GM21717 (cell line): ENCODE measurements at regions not wholly inside any gene's neighbourhood (a gene's known extent, or its start where the extent isn't known, plus 50 kb on each side); places are given as distances from the start of the nearest gene placed in this dataset.
"Not testable (repeated sequence)": the region's sequence is repeated elsewhere in the genome, so short reads cannot be mapped to it uniquely, and the experiment has no call there.

Source experiments
- ATAC-seq: cut with Tn5 transposase; IDR thresholded peaks from one replicate; pipeline ENCODE4 v1.9.1; 2021; ENCODE audit warnings: mild to moderate bottlenecking, moderate library complexity; ENCODE audit not compliant: unreplicated experiment

DNA sequence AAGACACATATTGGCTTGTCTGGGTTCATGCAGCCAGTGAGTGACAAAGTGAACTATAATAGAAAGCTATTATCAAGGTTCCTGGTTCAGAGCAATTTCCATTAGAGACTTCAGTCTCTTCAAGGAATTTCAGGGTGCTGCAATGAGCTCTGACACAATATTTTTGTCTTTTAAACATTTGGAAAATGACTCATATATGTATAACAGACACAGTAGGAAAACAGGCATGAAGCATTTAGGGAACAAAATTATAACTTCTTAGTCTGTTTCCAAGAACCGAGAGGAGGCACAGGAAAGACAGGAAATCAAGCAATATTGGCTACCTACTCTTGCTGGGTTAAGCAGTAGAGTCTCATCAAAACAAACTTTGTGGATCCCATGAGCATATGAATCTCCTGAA, 170.4 kb downstream of the PTPRC start:
- ATAC-seq: no peak

DNA sequence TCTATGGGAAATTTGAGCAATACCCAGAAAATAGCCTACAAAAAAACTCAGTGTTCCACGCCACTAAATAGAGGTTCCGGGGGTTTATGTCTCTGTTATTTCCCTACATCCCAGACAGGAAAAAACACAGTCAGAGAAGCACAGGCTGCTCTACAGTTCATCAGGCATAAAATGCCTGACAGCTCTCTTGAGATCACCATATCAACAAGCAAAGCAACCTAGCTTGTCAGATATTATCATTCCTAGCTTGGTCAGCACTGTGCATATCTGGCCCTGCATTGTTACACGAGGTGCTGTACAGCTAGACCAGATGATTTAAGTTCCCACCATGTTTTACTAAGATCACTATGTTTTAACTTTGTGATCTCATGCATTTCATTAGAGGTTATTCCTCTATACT, 172.6 kb downstream of the PTPRC start:
- no peak for ATAC-seq

DNA sequence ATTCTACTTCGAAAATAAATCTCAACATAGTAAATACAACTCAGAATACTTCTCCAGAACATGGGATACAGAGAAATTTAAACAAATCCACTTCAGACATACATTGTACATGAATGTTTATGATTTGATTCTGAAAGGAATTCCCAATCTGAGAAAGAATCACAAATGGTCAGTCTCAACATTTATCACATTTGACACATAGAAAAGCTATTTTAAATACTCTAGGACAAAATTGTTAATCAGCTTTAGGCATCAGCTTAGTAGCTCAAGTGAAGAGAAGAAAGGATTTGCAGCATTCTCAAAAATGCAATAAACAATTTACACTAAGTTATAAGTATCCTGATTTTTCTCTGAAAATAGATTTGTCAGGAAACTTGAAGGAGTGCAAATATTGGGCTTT, 184.8 kb downstream of the PTPRC start:
- no peak for ATAC-seq

DNA sequence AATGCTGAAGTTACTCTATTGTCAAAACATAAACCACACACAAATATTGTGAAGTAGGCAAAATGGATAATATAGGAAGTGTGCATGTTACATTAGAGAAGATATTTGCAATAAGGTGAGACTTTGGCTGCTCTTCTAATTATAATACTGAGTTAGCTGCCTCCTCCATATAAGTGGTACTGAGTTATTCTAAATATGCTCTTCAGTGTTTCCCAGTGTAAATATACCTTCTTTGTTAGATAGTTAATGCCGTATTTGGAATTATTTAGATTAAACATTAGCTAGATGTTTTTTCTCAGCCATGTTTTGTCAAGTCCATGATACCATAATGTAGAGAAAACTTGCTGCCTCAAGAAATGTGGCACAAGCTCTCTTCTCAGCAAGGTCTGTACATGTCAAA, 186.4 kb downstream of the PTPRC start:
- no peak for ATAC-seq

DNA sequence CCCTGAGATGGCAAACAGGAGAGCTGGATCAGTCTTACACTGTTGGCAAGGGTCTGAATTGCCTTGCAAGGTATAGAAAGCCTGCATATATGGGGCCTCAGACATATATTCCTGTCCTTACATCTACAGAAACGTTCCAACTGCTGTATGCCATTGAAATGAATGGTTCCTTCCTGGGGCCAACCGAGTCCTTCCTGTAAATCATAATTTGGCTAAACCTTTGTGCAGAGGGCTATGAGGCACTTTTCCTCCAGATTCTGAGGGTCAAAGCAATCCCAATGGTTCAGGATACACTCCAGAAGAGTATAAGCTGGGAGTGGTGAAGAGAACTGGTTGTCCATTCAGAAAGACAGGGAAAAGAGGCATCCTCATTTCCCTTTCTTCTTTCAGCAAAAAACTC, 190.5 kb downstream of the PTPRC start:
- no peak for ATAC-seq

DNA sequence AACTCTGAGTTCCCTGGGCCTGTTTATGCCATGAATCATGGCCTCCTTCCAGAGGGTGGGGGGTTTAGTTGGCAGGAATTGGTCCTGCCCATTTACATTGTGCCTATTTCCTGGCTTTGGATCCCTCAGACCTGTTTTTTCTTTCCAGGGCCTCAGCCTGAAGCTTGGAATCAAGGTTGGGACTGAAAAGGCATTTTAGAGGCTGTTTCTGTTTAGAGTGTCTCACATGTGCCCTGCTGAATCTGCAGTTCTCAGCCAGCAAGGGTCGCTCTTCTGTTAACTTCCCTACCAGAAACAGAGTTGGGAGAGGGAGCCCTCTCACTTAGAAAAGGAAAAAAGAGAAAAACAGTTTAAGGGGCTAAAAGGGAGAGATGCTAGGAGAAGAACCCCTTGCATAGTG, 191.1 kb downstream of the PTPRC start:
- no peak for ATAC-seq

DNA sequence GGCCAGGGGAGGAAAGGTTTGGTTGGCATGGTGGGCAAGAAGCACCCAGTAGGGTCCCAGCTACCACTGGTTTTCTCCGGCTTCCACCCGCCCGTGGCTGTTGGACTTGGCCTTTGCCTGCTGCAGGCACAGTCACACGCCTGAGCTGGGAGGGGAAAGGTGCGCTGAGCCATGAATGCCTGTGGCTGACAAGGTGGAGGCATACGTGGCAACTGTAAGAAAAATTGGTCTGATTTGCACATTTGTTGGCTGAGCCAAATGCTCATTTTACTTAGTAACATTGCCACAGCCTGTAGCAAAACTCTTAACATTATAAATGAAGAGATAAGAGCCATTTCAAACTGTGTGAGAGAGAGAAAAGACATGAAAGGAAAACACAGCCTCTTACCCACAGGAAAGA, 191.6 kb downstream of the PTPRC start:
- ATAC-seq: no peak

DNA sequence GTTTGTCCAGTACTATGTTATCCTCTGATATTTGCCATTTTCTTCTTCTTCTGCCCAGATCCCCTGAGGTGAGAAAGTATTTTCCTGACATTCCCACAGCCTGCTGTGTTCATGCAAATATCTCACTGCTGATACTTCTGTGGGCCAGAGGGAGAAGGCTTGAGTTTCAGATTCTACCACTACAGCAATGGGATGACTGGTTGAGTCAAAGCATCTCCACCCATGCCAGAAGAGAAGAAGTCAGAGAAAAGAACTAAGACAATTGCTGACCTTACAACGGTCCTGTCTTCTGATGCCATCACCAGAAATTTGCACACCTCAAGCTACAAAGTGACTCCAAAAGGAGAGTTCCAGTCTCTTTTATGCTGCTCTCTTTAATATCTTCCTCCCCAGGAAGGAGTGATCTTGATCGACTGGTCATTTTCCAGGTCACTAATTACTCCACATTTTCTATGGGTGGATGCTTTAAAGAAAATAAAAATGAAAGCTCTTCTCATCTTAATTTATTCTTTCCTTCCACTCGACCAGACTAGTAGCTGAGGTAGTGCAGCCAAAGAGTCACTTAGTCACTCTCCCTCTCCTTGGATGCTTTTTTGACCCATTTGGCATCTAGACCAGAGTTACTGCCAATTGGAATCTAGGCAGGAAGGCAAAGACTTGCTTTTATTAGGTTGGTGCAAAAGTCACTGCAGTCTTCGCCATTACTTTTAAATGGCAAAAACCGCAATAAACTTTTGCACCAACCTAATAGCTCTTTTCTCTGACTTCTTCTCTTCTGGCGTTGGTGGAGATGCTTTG, 195.1 kb downstream of the PTPRC start:
- no peak for ATAC-seq

DNA sequence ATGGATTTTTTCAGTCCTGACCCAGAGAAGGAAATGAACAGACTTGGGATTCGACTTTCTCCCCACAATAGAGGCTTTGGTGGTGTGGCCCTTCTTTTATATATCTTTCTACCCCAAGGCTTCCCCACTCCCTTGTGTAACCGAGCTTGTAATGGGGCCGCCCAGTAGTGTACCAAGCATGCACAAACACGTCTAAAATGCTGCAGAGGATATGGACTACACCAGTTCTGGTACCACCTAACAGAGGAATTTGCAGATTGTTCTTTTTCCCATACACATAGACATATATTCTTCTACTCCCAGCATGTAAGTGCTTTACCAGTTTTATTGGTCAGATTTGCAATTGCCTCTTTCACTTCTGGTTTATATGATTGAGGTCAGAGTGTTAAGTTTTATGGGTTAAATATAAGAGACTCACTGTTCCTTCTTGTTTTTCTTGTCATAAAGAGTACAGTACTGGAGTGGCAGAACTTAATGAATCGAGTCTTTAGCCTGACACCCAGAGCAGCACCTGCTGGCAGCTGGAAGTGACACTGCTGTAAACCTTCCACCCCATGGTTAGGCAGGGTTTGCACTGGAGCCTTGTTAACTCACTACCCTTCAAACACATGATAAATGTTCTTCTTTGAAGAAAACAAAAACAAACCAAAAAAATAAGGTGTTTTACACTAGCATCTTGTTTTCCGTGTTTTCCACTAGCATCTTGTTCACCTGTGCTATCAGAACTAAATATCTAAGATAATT, 198.6 kb downstream of the PTPRC start:
- ATAC-seq: no peak

DNA sequence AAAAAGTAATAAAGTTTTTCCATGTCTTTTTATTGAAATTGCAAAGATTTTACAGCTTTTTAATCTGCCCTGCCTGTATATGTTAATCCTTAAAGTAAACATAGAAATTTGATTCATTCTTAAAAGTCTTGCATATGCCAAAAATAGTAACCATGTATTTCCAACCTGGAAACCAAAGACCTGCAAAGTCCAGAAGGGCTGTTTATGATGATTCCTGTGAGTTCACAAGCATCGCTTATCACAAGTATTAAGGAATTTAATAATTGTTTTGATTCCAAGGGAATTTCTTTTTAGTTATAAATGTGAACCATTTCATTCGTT, 199.1 kb downstream of the PTPRC start:
- no peak for ATAC-seq

DNA sequence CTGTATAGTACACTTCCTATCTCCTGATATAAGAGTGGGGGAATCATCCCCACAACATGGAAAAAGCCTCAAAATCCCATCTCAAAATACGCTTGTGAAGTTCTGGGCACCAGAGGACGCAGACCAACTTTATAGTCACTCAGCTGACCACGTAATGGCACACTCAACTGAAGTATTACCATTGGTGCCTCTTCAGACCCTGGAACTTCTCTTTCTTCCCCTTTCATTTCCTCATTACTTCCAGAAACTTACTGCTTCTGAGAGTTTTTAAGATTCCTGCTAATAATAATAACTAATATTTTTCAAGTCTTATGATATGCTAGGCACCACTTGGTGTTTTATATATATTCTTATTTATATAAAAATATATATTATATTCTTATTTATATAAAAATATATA, 202.6 kb downstream of the PTPRC start:
- no peak for ATAC-seq

DNA sequence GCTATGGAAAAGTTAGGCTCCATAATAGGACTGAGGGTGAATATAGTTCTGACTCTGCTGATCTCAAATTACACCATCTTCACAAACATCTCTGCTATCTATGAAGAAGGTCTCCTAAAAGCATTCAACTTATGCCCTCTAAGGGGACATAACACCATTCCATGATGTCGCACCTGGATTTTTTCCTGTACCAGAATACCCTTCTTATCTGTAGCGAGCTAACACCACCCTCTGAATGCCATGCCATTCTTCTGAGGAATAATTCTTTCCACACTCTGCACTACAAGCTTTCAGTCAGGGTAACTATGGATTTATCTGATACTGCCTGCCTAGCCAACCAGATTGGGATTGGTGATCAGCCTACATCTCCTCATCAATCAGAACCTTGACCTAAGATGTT, 203.8 kb downstream of the PTPRC start:
- no peak for ATAC-seq

DNA sequence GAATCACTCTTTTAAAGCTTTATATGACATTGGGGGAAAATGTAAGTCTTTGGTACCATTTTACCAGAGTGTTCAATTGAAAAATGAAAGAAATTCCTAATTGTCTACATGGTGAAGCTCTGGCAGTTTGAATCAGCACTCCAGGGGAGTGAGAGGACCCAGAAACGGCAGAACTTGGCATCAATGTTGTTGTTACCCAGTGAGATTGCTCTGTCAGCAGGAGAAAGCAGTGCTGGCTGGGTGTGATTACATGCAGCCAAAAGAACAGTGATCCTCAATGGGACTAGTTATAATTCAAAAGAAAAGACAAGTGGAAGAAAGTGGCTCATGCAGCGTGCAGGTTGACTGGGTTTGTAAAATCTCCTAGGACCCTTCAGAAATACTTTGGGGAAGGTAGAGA, 206.4 kb downstream of the PTPRC start:
- ATAC-seq: no peak

DNA sequence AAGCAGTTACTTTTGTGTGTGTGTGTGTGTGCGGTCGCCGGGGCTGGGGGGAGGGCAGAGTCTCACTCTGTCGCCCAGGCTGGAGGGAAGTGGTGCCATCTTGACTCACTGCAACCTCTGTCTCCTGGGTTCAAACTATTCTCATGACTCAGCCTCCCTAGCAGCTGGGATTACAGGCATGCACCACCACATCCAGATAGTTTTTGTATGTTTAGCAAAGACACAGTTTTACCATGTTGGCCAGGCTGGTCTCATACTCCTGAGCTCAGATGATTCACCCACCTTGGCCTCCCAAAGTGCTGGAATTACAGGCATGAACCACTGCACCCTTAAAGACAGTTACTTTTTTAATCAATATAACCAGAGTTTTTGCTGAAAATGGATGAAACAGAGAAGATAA, 207.0 kb downstream of the PTPRC start:
- ATAC-seq: no peak

DNA sequence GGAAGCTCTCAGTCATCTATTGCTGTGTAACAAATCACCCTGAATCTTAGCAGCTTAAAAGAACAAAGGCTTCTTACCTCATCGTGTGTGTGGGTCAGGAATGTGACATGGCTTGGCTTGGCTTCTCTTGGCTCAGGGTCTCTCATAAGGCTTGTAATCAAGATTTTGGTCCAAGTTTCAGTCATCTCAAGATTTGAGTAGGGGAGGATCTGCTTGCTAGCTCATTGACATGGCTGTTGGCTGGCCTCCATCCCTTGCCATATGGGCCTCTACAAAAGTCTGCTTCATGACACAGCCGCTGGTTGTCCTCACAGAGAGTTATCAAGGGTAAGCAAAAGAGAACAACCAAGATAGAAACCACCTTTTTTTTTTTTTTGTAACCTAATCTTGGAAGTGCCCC, 207.7 kb downstream of the PTPRC start:
- ATAC-seq: no peak

DNA sequence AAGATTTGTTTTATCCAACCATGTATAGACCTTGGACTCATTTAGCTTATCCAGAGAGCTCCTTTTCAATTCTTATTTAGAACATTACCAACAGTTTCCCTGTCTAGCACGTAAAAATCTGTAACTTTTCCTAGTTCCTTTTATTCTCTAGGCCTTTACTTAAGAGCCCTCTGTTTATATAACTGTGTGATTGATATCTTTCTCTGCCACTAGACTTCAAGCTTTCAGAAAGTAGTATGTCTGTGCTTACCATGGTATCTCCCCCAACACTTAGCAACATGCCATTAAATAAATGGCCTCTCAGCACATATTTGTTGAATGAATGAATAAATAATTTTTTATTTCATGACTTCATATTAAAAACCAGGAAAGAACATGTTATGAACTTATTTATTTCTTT, 209.4 kb downstream of the PTPRC start:
- ATAC-seq: no peak

DNA sequence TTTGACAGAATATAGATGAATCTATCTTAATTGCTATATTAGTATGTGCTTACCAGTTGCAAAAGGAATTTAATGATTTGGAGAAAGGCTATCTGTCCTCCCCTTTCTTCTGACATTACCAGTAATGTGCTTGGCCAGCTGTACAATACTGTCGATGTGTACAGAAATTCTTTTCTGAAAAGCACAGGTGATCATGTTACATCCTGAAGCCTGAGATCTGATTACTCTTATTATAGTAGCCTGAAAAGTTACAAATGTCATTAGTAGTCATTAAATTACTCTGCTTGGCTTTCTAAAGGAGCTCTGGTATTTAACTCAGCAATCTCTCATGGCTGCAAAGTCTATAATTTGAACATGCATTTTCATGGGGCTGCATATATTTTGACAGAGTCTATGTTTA, 209.8 kb downstream of the PTPRC start:
- ATAC-seq: no peak

DNA sequence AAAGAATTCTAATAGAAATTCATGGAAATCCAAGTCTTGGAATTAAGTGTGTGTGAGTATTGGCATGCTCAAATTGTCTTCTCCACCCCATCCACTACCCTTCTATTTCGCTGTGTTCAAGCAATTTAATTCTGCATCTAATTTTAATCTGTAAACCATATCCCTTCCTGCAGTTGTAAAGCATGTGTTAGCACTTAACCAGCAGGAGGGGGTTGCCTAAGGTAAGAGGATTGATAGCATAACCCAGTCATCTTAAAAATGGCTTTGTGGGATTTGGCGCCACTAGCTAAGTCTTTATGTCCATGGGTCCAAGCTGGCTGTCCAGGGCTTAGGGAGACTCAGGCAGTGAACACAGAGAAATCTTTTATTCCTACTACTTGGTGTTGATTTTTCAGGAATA, 210.3 kb downstream of the PTPRC start:
- no peak for ATAC-seq

DNA sequence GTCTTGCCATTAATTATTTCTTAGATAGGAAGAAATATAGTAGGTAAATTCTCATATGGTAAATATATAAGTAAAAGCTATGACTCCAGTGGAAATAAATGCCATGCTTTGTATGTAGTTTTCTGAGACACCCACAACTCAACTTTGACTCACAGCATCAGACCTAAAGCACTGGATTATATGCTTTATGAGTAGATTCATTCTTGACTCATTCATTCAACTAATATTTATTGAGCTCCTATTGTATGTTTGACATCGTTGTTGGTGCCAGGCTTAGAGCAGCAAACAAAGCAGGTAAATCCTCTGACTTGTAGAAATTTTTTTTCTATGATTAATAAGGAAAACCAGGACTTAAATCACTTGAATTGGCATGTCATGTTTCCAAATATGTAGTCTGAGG, 211.4 kb downstream of the PTPRC start:
- ATAC-seq: no peak

DNA sequence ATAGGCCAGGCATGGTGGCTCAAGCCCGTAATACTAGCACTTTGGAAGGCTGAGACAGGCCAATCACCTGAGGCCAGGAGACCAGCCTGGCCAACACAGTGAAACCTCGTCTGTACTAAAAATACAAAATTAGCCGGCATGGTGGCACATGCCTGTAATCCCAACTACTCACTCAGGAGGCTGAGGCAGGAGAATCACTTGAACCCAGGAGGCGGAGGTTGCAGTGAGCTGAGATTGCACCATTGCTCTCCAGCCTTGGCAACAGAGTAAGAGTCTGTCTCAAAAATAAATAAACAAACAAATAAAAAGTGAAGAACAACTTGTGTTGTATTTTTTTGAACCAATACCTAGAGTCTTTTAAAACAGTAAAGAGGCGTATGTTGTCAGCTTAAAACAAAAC, 212.1 kb downstream of the PTPRC start:
- ATAC-seq: not testable (repeated sequence)

DNA sequence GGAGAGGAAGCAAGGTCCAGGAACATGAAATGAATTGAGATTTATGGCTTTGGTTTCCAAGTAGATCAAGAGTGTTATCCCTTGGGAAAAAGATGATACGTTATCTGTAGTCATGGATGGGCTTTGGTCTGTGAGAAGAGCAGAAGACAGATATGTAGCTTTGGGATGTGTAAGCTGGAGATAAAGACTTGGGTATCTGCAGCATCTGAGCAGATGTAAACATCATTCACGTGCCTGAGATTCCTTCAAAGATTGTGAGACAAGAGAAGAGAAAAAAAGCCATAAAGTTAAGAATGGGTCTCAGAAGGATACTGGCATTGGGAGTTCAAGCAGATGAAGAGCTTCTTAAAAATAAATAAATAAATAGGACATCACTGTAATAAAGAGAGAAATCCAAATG, 217.8 kb downstream of the PTPRC start:
- no peak for ATAC-seq

DNA sequence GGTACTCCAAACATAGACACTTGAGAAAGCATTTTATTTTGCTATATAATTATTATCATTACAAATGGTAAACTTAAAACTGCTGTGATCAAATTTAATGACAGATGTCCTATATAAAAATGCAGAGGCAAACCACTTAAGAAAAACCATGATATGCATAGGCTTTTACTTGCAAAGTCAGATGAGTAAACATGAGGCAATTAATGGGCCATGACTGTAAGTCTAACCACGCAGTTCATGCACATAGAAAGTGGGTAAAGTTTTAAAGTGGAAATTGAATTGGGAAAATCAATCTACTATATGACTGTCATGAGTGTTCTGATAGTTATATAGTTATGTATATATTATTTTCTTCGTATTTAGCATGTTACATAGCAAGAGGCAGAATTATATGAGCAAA, 219.2 kb downstream of the PTPRC start:
- ATAC-seq: no peak

DNA sequence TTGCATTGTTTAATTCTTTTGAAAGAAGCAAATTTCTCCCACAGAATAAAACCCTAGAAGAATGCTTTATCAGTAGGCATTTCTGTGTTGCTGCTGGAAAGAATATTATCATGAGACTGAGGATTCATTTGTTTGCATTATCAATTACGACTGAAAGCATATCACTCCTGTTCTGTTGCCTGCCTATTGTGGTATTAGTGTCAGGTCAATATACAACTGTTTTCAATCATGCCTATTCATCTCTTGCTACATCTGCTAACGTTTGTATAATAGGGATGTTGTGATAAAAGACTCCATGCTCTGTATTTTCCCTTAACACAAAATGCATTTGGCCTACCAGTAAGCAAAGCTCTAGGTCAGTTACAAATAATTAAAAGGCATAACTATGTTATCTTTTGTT, 221.5 kb downstream of the PTPRC start:
- ATAC-seq: no peak
